BJ (cell line): ENCODE measurements at regions not wholly inside any gene's neighbourhood (a gene's known extent, or its start where the extent isn't known, plus 50 kb on each side); places are given as distances from the start of the nearest gene placed in this dataset.

Experiments used
- CTCF ChIA-PET: fragments of 350-600 bp; formaldehyde crosslinking; extraction: SDS; loops from one replicate; lab custom pipeline; 2021; ENCODE audit warnings: antibody characterized with exemption, inconsistent platforms; lab: Yijun Ruan, JAX
- POLR2A ChIA-PET: fragments of 300-600 bp; sonication (Branson Sonifier 250); formaldehyde crosslinking; extraction: SDS; loops from one replicate; lab custom pipeline; 2021; ENCODE audit warnings: antibody characterized with exemption; lab: Charles Lee
- DNase-seq: peaks from one replicate; pipeline ENCODE4 v3.0.0-alpha.2; 2011; ENCODE audit warnings: low read depth
- H3K27me3 ChIP-seq: 2 replicates; pipeline ENCODE4 v1.6.0; 2011; ENCODE audit warnings: low read length; ENCODE audit not compliant: control insufficient read depth, insufficient read depth
- H3K36me3 ChIP-seq: 2 replicates; pipeline ENCODE4 v1.5.1; 2011; ENCODE audit warnings: low read length; ENCODE audit not compliant: control insufficient read depth, insufficient read depth
- H3K4me3 ChIP-seq: 2 replicates; pipeline ENCODE4 v1.5.1; 2011; ENCODE audit warnings: low read depth, mild to moderate bottlenecking, control low read depth, low read length
- CTCF ChIP-seq: IDR thresholded peaks from 2 replicates; pipeline ENCODE4 v1.5.1; 2011; ENCODE audit warnings: low read depth, mild to moderate bottlenecking, control low read depth, inconsistent platforms, low read length, moderate library complexity; ENCODE audit not compliant: insufficient read depth

DNA sequence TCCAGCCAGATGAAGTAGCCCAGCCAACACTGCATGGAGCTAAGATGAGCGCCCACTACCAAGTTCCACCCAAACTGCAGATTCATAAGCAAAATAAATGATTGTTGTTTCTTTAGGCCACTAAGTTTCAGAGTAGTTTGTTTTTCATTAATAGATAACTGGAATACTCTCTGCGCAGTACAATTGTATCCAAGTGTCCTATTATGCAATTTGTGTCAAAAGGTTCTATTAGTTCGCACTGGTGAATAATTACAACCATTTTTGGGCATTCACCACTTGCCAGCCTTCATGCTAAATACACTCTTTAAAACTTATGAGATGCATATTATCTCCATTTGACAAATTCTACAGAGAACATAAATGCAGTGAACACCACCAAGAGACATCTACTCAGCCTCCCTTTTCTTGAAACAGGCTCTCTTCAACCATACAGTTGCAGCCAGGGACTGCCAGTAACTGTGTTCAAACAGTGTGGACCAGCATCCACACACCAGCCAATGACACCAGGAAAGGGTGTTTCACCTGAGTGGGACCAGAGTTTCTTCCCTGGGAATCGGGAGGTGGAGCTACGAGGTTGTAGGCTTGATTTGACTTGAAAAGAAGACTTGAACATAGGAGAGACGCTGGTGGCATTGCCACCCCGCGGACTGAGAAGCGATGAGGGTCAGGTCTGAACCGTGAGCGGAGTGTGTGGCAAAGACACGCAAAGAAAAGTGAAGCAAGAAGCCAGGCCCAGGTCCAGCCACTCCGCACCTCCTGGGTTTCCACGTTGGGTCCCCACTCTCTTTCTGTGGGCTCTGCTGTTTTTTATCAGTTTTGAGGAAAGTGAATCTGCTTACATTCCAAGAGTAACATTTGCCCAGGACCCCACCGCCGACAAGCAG, 53.0 kb upstream of the FZD10 start:
- H3K27me3 ChIP-seq = no peaks in the 10 kb centered on the region
- H3K36me3 ChIP-seq = no peaks in the 10 kb centered on the region
- DNase-seq = no peak
- TF ChIP-seq CTCF = no peak
- ChIA-PET POLR2A (no interaction called here), CTCF (no interaction called here)
- no peak overlapping the region for H3K4me3 ChIP-seq

DNA sequence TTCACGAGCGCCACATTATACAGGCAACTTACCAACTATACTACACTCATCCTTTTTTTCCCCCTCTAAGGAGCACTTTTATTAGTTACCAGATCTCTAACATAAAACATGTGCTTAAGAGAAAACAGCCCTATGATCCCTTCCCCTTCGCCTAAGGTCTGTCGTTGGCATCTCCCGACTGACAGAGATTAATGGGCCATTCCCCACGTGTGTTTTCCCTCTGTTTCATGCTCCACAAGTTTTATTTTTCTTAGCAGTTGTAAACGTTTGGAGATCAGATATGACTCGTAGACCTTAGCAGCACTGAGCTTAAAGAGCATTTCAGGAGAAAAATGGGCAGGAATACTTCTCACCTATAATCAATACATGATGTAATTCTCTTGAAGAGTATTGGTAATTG, 51.4 kb upstream of the FZD10 start:
- H3K36me3 ChIP-seq = no peaks in the 10 kb centered on the region
- no peak for DNase-seq
- TF ChIP-seq CTCF = no peak
- no peak overlapping the region for H3K4me3 ChIP-seq
- POLR2A ChIA-PET = no interaction called here
- CTCF ChIA-PET = no interaction called here
- no peaks in the 10 kb centered on the region for H3K27me3 ChIP-seq

GRCh38 chr12:130111965-130112496, 50.2 kb upstream of the FZD10 start:
- ChIA-PET CTCF (no interaction called here), POLR2A (no interaction called here)
- Histone ChIP-seq H3K27me3 (no peaks in the 10 kb centered on the region), H3K4me3 (no peak overlapping the region), H3K36me3 (no peaks in the 10 kb centered on the region)
- DNase-seq = no peak
- no peak for TF ChIP-seq CTCF
